ENCODE measurements at regions not wholly inside any gene's neighbourhood (a gene's known extent, or its start where the extent isn't known, plus 50 kb on each side); places are given as distances from the start of the nearest gene placed in this dataset.

DNA sequence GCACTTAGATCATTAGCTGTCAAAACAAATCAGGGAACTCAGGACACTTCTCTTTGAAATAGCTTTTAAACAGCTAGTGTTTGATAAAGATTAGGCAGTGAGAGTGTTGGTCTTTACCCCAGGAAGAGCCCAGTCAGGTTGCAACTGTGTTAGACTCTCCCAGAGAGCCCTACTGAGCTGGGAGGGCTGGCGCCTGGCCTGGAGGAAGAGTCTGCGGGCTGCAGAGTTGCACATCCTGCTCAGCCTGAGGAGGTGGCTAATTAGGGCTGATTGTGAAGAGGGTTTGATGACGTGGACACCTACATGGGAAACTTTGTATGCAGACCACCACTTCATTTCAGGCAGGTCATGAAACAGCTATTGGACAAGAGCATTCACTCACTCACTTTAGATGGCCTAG is 112.0 kb downstream of the TMEM174 start:
- DNase-seq: no peak

DNA sequence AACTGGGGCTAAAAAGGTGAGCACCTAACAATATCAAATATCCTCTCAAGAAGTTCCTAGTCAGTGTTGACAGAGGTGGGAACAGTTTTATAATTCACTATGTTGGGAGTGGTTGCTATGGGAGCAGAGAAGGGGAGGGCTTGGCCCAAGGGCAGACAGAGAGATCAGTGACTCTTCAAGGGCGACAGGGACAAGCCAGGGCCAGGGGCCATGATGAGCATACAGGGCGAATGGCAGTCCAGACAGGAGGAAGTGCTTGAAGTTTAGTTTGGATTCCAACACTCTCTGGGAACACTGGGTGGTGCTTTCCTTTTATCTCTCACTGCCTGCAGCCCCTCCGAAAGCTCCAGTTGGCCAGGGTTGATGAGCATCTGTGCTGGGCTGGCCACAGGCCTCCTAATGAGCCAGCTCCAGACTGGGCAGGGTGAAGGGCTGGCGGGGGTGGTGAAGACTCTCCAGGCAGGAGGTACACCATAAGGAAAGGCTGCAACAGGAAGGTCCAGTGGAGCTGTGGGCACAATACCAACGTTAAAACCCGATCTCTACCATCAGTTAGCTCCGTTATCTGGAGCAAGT is 111.3 kb downstream of the TMEM174 start:
- no peak for DNase-seq

DNA sequence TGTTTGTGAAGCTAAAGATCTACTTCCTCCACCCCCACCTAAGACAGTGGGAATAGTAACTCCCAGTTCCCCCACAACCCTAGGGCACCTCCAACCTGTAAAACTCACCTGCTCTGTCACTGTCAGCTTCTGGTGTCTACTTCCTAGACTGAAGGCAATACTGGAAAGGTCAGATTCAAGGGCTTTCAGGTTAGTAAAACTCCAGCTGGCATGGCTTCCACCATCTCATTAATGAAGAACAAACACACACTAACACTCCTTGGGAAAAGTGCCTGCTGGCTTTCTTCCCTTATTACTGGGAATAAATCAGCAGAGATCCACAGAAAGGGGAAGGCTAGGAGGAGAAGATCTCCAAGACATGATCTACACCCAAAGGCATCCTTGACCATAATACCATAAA is 109.9 kb downstream of the TMEM174 start:
- DNase-seq: no peak

DNA sequence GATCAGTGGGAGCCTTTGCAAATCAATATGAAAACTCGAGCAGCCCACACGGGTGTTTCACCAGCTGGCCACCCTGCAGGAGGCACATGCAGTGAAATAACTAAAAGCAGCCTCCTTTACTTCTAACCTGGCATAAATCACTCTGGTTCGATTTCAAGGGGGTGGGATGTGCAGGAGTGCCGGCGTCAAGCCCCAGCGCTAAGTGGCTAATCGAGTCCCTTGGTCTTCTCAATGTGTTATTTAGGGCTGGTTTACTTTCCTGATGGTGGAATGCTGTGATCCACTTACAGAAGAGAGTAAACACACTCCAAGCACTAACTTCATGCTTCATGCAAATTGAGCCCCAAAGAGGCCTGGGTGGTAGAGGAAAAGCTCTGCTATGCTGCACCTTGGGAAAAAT is 109.4 kb downstream of the TMEM174 start:
- no peak for DNase-seq

DNA sequence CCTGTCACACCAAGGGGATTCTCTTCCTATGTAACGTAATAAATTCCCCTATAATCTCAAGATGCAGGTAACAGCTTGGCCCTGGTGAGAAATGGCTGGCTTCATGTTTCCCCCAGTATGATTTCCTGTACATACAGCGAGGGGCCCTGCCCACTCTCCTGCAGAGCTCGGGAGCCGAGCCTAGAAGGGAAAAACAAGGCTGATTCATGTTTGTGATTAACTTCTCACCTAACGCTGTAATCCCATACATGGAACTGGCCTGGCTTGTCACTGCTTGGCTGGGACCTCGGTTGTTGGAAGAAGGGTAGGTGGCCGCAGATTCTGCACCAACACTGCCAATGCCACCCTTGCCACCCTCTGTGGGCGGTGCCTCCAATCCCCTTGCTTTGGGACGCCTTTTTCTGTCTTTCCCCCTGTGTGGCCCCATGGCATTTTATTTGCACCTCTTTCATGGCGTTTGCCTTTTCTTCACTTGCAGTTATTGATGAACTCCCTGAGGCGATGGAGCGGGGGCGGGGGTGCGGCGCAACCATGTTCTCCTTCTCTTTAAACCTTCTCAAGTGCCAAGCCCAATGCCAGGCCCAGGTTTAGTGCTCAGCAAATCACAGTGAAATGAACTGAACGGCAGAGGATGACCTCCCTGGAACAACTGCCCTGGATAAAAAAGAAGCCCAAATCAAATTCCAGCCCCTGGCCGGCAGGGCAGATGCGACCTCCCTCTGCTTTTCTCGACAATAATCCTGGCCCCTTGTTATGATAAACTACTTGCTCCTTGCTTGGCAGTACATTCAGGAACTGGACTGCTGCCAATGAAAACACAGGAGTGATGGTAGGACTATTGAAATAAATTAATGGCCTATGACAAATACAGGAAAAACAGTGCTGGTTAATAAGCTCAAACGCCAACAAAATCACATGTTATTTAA is 108.1 kb downstream of the TMEM174 start:
- no peak for DNase-seq

DNA sequence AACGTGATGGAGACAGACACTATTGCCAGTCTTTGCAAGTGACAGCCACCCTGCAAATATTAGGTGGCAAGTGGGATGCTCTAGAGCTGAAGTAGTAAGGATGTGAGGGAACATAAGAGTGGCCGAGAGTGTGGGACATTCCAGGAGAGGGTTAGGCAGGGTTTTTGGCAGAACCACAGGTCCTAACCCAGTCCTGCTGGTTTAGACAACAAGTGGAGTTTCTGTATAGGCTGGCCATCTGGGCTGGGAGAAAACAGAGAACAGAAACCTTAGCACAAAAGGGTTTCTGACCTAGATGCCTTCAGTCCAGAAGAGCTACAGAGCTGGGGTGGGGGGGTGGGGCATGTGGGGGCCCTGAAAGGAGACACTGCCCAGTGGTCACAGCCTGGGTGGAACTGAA is 107.4 kb downstream of the TMEM174 start:
- no peak for DNase-seq

DNA sequence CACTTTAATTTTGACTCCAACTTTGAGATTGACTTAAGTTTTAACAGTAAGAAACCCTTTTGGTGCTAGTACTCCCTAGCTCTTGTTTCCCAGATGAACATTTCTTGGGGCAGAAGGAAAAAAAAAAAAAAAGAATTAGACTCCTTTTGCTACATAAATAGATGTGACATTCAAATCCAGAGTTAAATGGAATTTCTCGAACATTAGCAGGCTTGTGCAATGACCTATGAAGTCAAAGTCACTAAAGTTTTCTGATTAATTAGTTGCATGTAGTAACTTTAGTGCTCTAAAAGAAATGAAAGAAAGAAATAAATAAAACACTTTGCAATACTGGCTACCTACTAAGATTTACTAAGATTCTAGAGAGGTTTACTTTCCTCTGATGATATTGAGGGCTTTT is 106.8 kb downstream of the TMEM174 start:
- no peak for DNase-seq

DNA sequence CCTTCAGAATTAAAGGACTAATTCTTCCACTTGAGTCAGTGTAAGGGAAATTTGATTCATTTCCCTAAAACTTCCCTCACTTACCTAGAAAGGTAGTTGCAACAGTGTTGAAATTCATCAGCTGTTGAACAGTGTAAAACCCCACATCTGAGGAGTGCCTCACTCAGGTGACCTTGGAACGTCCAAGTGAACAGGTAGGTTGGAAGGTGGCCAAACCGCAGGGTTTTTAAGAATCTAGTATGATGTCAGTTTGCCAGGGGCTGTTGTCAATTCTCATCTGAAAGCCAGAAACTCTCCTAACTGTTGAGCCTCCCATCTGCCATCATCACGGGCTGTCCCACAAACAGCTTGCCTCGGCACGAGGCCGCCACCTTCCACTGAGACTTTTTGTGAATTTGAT is 105.7 kb downstream of the TMEM174 start:
- DNase-seq: no peak

DNA sequence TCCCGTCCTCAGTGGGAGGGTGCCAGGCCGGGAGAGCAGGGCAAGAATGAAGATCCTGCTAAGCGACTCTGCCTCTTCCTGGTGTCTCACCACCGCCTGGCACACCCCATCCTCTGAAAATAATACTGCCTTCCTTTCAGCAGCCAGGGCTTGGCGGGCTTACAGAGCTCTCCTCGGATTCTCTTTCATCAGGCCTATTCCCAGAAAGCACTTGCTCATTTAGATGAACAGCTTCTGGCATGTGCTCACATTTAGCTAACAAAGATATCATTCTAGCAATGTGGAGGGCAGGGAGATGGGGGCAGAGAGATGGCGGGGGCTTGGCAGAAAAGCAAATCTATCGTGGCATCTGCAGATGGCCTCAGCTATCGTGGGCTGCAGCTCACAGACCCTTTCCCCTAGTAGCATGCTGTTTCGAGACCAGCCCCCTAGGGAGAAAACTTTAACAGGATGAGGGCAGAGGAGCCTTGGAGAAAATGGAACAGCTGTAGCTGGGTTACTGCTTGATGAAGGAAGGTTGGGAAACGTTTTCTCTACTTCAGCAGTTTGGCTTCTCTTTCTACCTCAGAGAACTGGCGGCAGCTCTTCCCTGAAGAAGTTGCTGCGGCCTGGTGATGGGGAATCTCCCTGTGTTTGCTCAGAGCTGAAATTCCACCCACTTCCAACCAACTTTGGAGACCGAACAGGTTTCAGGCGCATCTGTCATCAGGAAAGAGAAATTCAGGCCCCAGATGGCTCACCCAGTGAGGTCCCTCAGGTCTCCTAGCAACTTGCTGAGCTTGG is 102.1 kb downstream of the TMEM174 start:
- no peak for DNase-seq

DNA sequence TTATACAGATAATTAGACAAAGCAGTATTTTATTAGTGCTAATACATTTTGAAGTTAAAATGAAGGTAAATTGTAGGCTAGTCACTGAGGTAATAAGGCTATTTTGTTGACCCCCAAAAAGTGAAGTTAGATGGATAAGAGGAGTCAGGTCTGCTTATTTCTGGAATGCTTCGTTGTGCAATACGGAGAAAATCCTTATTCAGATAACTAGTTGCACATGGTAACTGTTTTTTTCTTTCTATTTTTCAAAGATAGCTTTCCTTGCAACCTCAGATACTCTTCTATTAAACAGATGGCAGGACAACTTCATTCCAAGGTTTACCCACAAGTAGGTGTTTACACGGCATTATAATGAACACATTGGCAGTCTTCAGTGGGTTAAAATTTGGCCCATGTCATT is 101.1 kb downstream of the TMEM174 start:
- DNase-seq: no peak

DNA sequence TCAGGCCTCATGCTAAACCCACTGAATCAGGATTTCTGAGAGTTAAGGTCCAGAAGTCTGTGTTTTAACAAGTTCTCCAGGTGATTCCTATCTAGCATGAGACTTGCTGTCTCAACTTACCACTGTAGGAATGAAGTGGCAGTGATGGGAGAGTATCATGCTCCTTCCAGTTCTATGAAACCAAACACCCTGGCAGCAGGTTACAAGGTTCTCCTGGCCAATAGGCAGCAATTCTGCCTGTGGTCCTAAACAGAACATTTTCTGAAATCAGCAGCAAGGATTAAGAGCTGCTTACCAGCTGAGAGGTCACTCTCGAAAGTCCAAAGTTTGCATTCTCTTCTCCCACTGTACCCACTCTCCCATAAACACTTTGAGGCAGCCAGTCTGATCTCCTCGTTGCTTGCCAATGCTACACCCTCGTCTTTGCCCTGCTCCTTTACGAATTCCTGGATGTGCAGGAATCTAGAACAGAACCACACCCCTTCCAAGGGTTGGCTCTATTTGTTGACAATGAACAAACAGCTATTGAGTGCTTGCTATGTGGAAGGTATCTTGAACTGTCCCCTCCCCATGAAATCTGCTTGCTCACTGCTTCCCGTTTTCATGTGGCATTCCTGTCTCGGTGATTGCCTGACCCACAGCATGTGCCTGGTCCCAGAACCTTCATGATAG is 100.5 kb downstream of the TMEM174 start:
- no peak for DNase-seq

DNA sequence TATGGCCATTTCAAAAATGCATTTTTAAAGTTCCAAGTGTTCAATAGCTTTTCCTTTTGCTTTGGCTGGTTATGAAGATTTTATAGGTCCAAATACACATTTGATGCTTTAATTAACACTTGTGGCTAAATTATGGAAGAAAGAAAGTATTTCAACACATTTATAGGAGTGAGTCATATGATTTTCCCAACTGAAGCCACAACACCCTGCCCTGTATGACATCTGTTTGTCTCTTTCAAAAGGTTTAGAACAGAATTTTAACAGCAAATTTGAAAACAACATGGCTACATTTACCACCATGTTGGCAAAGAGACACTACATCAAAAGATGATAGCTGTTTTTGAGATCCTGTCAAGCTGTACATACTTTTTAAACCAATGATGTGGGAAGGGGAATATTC is 99.4 kb downstream of the TMEM174 start:
- no peak for DNase-seq

DNA sequence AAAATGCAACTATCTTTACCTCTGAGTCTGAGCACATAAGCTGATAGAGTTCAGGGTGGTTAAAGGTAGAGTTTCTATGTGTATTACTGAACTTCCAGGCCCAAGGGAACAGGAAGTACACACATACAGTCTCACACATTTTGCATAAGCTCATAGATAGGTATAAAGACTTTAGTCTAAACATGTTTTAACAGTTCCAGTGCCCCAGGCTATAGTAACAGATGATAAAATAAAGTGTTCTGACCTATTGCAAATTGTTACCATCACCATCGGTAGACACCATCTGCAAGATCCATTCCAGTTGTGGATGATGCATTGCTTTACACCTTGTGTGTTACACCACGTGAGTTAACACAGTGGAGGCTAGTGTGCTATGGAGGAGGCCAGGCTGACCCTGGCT is 95.8 kb downstream of the TMEM174 start:
- DNase-seq: no peak

DNA sequence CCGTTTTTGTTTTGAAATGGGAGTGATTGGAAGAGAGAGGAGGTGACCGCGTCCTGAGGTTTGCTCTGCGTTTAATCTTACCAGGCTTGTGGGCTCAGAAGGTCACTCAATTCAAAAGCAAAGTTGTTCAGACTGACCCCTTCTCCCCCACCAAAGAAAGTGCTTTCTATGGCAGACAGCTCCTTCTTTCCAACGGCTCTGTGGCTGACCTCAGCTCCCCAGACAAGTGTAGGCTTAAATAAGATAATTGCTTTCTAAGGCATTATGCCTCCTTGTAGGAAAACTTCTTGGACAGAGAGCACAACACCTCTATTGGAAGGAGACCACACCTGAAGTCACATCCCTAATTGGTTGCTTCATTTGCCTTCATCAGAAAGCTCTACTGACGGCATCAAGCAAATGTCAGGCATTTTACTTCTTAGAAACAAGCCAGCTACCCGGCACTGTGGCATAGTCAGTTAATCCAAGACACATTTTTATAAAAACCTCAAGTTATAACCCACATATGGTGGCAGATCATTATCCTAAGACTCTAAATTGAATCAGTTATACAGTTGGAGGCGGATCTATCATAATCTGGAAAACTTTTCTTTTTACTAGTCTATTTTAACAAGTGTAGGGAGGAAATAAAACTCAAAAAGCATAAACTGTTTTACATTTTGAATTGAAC is 94.9 kb downstream of the TMEM174 start:
- DNase-seq: no peak

DNA sequence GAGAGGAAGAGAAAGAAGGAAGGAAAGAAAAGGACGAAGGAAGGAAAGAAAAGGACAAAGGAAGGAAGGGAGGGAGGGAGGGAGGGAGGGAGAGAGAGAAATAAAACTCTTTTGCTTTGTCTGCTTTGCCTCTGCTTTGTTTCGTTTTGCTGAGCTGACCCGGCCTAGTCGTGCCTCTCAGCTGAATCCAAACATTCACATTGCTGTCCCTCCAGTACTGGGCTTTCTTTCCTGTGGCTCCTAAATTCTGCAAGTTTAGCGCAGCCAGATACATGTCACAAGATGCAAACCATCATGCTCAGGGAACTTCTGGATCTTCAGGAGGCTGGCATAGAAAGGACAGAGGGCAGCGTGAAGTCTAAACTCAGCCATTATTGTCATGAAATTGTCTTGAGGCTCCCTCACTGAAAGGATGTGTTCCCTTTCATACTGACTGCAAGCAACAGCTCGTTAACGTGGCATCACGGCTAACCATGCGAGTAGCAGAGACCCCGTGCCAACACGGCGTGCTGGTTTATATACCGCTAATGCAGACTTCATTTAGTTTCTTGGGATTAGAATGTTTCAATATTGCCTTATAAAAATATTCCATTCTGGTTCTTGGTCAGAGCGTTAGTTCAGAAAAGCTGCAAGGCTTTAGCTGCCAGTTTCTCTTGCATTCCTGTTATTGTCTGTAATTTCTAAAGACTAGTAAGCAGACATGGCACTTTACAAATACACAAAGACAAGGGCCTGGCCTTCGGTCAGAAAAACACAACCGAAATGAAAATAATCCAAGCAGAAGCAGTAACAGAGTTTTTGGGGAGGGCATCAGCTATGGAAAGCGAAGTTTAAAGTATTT is 94.2 kb downstream of the TMEM174 start:
- DNase-seq: no peak

DNA sequence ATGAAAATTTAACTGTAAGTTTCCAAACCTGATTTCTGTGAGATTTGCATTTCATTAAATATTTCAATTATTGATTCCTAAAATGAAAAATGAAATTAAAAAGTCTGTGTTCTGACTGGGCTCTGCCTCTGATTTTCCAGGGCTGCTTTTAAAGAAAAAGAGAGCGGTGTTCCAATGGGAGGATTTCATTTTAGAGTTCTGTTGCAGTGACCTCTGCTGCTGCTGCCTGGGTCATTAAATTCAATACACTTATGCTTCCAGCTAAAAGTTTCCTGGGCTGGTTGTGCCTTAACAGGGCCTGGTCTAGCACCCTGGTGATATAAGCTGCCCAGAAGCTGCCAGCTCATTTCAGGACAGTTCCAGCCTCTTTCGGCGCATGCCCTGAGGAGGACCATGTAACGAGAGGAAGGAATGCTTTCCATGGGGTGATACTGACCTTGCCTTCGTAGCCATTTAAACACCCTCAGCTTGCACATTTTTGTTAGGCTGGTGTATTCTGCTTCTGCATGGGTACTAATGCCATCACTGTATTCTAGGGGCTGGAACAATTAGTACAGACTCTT is 93.3 kb downstream of the TMEM174 start:
- DNase-seq: no peak

DNA sequence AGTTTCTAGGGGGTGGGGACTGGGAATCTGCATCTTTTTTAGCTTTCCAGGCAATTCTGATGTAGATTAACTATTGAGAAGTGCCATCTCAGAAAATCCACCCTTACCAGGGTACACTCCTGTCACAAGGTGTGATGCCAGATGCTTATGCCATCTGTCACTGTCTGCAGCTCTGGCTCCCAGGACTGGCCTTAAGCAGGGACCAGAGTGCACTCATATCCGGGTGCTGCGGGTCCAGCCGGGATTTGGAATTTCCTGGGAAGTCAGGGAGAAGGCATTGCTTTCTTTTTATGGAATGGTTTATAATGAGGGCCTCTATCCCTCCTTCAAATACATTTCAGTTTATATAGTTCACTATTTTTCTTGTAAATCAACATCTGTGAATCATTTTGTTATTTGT is 92.6 kb downstream of the TMEM174 start:
- no peak for DNase-seq

DNA sequence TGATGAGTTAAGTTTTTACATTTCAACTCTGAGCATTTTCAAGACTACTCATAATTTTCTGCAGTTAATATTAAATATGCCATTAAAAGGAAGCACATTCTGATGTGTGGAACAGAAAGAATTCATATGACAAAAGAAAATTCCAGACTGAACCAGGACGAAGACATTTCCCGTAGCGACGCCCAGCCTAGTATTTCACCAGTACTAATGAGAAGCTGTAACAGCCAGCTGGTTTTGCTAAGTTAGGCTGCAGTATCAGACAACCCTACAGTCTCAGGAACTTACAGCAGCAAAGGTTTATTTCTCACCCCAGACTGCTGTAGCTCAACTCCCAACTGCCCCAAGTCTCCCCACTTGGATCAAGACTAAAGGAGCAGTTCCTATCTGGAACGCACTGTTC is 91.6 kb downstream of the TMEM174 start:
- no peak for DNase-seq

DNA sequence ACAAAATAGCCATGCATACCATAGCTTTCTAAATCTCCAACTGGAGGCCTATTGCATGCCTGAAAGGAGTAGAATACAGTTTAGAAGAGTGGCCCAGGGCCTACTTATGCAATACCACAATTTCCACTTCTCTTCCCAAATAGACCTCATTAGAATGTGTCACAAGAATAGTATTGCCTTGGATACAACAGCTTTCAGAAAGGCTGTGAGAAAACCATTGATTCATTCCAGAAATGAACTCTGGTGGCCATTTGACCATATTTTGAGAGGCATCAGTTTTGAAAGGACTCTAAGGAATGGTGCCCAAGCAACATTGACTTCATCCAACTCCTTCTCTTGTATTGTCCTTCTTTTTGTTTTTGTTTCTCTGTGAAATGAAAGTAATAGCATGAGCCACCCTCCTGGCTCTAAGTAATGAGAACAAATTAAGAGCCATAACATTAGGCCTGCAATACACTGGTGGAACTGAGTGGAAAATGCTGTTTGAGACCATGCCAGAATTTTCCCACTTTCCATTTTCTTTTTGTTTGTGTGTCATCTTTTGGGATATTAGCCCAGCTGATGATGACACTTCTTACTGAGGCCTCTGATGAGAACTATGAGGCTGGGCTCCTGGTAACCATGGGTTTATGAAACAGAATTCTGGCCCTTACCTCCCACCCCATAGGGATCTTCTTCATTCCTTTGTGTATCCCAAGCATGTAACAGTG is 90.2 kb downstream of the TMEM174 start:
- DNase-seq: no peak

DNA sequence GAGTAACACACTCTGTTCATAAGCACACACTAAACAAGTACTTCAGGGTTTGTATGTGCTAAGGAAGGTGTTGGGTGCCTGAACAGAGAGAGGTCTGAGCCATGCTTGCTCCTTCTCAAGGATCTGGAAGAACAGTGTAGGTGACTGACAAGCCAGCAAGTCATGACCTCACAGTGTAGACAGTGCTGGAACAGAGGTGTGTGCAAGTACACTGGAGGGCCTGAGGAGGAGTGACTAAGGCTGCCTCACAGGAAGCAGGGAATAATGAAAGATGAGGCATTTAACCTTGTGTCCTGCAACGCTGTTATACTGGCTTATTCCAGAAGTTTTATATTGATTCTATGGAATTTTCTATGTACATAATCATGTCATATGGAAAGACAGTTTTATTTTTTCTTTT is 83.9 kb downstream of the TMEM174 start:
- DNase-seq: no peak

DNA sequence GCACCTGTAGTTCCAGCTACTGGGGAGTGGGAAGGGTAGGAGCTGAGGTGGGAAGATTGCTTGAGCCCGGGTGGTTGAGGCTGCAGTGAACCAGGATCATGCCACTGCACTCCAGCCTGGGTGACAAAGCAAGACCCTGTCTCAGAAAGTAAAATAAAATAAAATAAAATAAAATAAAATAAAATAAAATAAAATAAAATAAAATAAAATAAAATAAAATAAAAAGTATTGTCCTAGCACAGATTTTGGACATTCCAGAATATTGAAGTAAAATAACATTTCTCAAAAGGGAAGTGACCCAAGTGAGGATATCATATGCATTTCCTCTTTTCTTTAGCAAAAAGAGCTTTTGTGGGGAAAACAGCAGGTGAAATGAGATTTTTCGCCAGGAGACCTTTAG is 83.5 kb downstream of the TMEM174 start:
- no peak for DNase-seq

All from hematopoietic multipotent progenitor cell treated with erythropoietin and hydrocortisone succinate and interleukin-3 and kit ligand, for 6 days (in vitro differentiated cells).